Thymus (tissue), 11 donors: ENCODE measurements at regions not wholly inside any gene's neighbourhood (a gene's known extent, or its start where the extent isn't known, plus 50 kb on each side); places are given as distances from the start of the nearest gene placed in this dataset.

Experiments
- DNase-seq, 9 donors: peaks; one replicate each; pipeline ENCODE4 v3.0.0-alpha.2; 2013; ENCODE audit warnings: low spot score in 9 of 9, low read depth in 6 of 9, missing footprints in 1 of 9
- H3K27ac ChIP-seq, 2 donors: one replicate each; pipeline ENCODE4 v1.5.1; 2013; ENCODE audit warnings: control low read depth in 1 of 2, low read depth in 1 of 2, low read length in 1 of 2, mild to moderate bottlenecking in 1 of 2, moderate library complexity in 1 of 2
- H3K27me3 ChIP-seq, 2 donors: one replicate each; pipeline ENCODE4 v1.5.1; 2013; ENCODE audit warnings: low read length in 1 of 2; ENCODE audit not compliant: control insufficient read depth in 2 of 2, insufficient read depth in 1 of 2
- H3K36me3 ChIP-seq, 2 donors: one replicate each; pipeline ENCODE4 v1.5.1; 2013; ENCODE audit warnings: low read length in 1 of 2, mild to moderate bottlenecking in 1 of 2, moderate library complexity in 1 of 2; ENCODE audit not compliant: control insufficient read depth in 2 of 2, insufficient read depth in 2 of 2
- H3K4me1 ChIP-seq, 2 donors: one replicate each; pipeline ENCODE4 v1.5.1; 2013; ENCODE audit warnings: low read length in 2 of 2; ENCODE audit not compliant: control insufficient read depth in 2 of 2, insufficient read depth in 2 of 2
- H3K4me3 ChIP-seq, 2 donors: one replicate each; pipeline ENCODE4 v1.5.1; 2013; ENCODE audit warnings: low read length in 2 of 2, control low read depth in 1 of 2, mild to moderate bottlenecking in 1 of 2
- H3K9me3 ChIP-seq, 2 donors: one replicate each; pipeline ENCODE4 v1.5.1; 2013; ENCODE audit warnings: low read length in 1 of 2, mild to moderate bottlenecking in 1 of 2; ENCODE audit not compliant: control insufficient read depth in 2 of 2, insufficient read depth in 1 of 2
- WGBS: extraction: QIAGEN DNeasy Blood & Tissue Kit; methylation state at CpG from one replicate; pipeline ENCODE4 v1.1.7; 2013; 5-methylcytosine and 5-hydroxymethylcytosine counted together
- donor health status: healthy.

GRCh38 chr13:109922518-109922917 lies 136.1 kb upstream of the IRS2 start:
- no peaks in the 10 kb centered on the region for H3K27me3 ChIP-seq
- H3K4me3 ChIP-seq = no peak overlapping the region
- no peaks in the 10 kb centered on the region for H3K36me3 ChIP-seq
- DNase-seq = no peak
- no peaks in the 10 kb centered on the region for H3K9me3 ChIP-seq
- no peak overlapping the region for H3K27ac ChIP-seq
- 89% methylated on average over 2 of the region's 2 CpGs for WGBS
- H3K4me1 ChIP-seq = no peaks in the 10 kb centered on the region

GRCh38 chr13:109919715-109920375 lies 133.5 kb upstream of the IRS2 start:
- Histone ChIP-seq H3K4me1 (no peaks in the 10 kb centered on the region), H3K27ac (no peak overlapping the region), H3K36me3 (no peaks in the 10 kb centered on the region), H3K27me3 (no peaks in the 10 kb centered on the region), H3K4me3 (no peak overlapping the region), H3K9me3 (no peaks in the 10 kb centered on the region)
- 95% methylated on average over 4 of the region's 4 CpGs for WGBS
- DNase-seq = no peak

- WGBS = 96% methylated on average over 9 of the region's 9 CpGs
Observed at GRCh38 chr13:109918179-109918711, 131.9 kb upstream of the IRS2 start.

GRCh38 chr13:109917422-109917821 lies 131.0 kb upstream of the IRS2 start:
- H3K36me3 ChIP-seq = no peaks in the 10 kb centered on the region
- no peaks in the 10 kb centered on the region for H3K4me1 ChIP-seq
- WGBS = 85% methylated on average over 1 of the region's 1 CpG
- no peak overlapping the region for H3K4me3 ChIP-seq
- H3K9me3 ChIP-seq = no peaks in the 10 kb centered on the region
- no peak overlapping the region for H3K27ac ChIP-seq
- DNase-seq = no peak
- H3K27me3 ChIP-seq = no peaks in the 10 kb centered on the region

More at GRCh38 chr13:109918179-109918711, 131.9 kb upstream of the IRS2 start:
- Histone ChIP-seq H3K9me3 (no peaks in the 10 kb centered on the region), H3K27me3 (no peaks in the 10 kb centered on the region), H3K36me3 (no peaks in the 10 kb centered on the region), H3K27ac (no peak overlapping the region), H3K4me3 (no peak overlapping the region), H3K4me1 (no peaks in the 10 kb centered on the region)
- no peak for DNase-seq

- 75% methylated on average over 3 of the region's 3 CpGs for WGBS
- H3K4me1 ChIP-seq = no peaks in the 10 kb centered on the region
- H3K36me3 ChIP-seq = no peaks in the 10 kb centered on the region
- no peaks in the 10 kb centered on the region for H3K9me3 ChIP-seq
- no peaks in the 10 kb centered on the region for H3K27me3 ChIP-seq
- H3K27ac ChIP-seq = no peak overlapping the region
- H3K4me3 ChIP-seq = no peak overlapping the region
- no peak for DNase-seq
Observed at GRCh38 chr13:109913936-109914510, 127.6 kb upstream of the IRS2 start.

GRCh38 chr13:109913186-109913585 lies 126.8 kb upstream of the IRS2 start:
- no peaks in the 10 kb centered on the region for H3K27me3 ChIP-seq
- no peak for DNase-seq
- no peak overlapping the region for H3K27ac ChIP-seq
- H3K4me1 ChIP-seq = no peaks in the 10 kb centered on the region
- no peaks in the 10 kb centered on the region for H3K36me3 ChIP-seq
- 80% methylated on average over 1 of the region's 1 CpG for WGBS
- H3K9me3 ChIP-seq = no peaks in the 10 kb centered on the region
- no peak overlapping the region for H3K4me3 ChIP-seq

GRCh38 chr13:109910194-109910593 lies 123.8 kb upstream of the IRS2 start:
- Histone ChIP-seq H3K4me3 (no peak overlapping the region), H3K9me3 (no peaks in the 10 kb centered on the region), H3K27me3 (no peaks in the 10 kb centered on the region), H3K36me3 (no peaks in the 10 kb centered on the region), H3K4me1 (no peaks in the 10 kb centered on the region), H3K27ac (no peak overlapping the region)
- 76% methylated on average over 5 of the region's 5 CpGs for WGBS
- DNase-seq = no peak

GRCh38 chr13:109906976-109907375 lies 120.6 kb upstream of the IRS2 start:
- WGBS = 87% methylated on average over 3 of the region's 3 CpGs
- Histone ChIP-seq H3K27me3 (no peaks in the 10 kb centered on the region), H3K4me3 (no peak overlapping the region), H3K4me1 (no peaks in the 10 kb centered on the region), H3K9me3 (no peaks in the 10 kb centered on the region), H3K27ac (no peak overlapping the region), H3K36me3 (no peaks in the 10 kb centered on the region)
- no peak for DNase-seq

- Histone ChIP-seq H3K9me3 (no peaks in the 10 kb centered on the region), H3K4me3 (no peak overlapping the region), H3K4me1 (peaks cover 0 to 5% of the 10 kb centered on the region in 2 donors), H3K36me3 (no peaks in the 10 kb centered on the region), H3K27ac (no peak overlapping the region), H3K27me3 (no peaks in the 10 kb centered on the region)
- 78% methylated on average over 4 of the region's 4 CpGs for WGBS
- DNase-seq = no peak
Observed at GRCh38 chr13:109904218-109904617, 117.8 kb upstream of the IRS2 start.
